GM18520 (cell line): ENCODE measurements at regions not wholly inside any gene's neighbourhood (a gene's known extent, or its start where the extent isn't known, plus 50 kb on each side); places are given as distances from the start of the nearest gene placed in this dataset.

Experiments
- ATAC-seq: cut with Tn5 transposase; IDR thresholded peaks from one replicate; pipeline ENCODE4 v1.9.1; 2021; ENCODE audit not compliant: unreplicated experiment

- ATAC-seq = no peak
Measured at GRCh38 chr5:98993512-98993911, 64.7 kb upstream of the CHD1 start.

GRCh38 chr5:98992552-98992951, 63.7 kb upstream of the CHD1 start:
- ATAC-seq = no peak

DNA sequence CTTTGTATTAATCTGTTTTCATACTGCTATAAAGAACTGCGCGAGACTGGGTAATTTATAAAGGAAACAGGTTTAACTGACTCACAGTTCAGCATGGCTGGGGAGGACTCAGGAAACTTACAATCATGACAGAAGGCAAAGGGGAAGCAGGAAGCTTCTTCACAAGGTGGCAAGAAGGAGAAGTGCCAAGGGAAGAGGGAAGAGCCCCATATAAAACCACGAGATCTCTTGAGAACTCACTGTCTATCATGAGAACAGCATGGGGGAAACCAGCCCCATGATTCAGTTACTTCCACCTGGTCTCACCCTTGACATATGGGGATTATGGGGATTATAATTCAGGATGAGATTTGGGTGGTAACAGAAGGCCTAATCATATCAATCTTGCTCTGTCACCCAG, 60.9 kb upstream of the CHD1 start:
- ATAC-seq = no peak

DNA sequence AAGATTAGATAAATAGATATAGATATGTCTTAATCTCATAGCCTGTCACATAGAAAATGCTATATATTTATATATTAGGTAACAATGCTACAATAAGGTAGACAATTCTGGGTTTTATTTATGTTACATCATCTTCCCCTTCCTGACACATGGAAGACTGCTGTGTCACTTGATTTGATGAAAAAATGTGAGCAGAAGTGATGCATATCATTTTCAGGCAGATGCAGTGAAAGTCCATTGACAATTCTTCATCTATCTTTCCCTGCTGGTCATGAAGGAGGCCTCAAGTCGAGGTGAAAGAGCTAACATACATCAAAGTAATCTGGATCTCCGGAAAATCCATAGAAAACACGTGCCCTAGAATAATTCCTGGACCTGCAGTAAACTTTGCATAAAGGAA, 57.8 kb upstream of the CHD1 start:
- no peak for ATAC-seq

- no peak for ATAC-seq
Measured at GRCh38 chr5:98982880-98983279, 54.1 kb upstream of the CHD1 start.
